Activated T-cell treated with anti-CD3 and anti-CD28 coated beads, Interleukin-2, amount 50 U/mL, for 48 hours (primary cell): ENCODE measurements at regions not wholly inside any gene's neighbourhood (a gene's known extent, or its start where the extent isn't known, plus 50 kb on each side); places are given as distances from the start of the nearest gene placed in this dataset.

Experiments used
- DNase-seq, 2 experiments: peaks; one replicate each; pipeline ENCODE4 v3.0.0-alpha.2; 2020

- DNase-seq: no peak
These were observed 81.4 kb upstream of the BACE2 start for GRCh38 chr21:41086569-41086968.

- no peak for DNase-seq
These were observed 77.0 kb upstream of the BACE2 start for GRCh38 chr21:41090981-41091380.

GRCh38 chr21:41091616-41092015 lies 76.3 kb upstream of the BACE2 start:
- DNase-seq: no peak

GRCh38 chr21:41092312-41092711 lies 75.6 kb upstream of the BACE2 start:
- DNase-seq: no peak

GRCh38 chr21:41095983-41096382 lies 72.0 kb upstream of the BACE2 start:
- DNase-seq: no peak

- no peak for DNase-seq
These were observed 69.9 kb upstream of the BACE2 start for GRCh38 chr21:41098076-41098475.

- DNase-seq: no peak
These were observed 69.4 kb upstream of the BACE2 start for GRCh38 chr21:41098481-41099042.

- DNase-seq: no peak
These were observed 67.0 kb upstream of the BACE2 start for GRCh38 chr21:41100826-41101550.

GRCh38 chr21:41102281-41102680 lies 65.7 kb upstream of the BACE2 start:
- DNase-seq: no peak

- no peak for DNase-seq
These were observed 60.4 kb upstream of the BACE2 start for GRCh38 chr21:41107602-41108001.

GRCh38 chr21:41108668-41109585 lies 59.0 kb upstream of the BACE2 start:
- no peak for DNase-seq

- no peak for DNase-seq
These were observed 57.8 kb upstream of the BACE2 start for GRCh38 chr21:41110161-41110560.

- DNase-seq: no peak
These were observed 57.3 kb upstream of the BACE2 start for GRCh38 chr21:41110664-41111063.

GRCh38 chr21:41111681-41112080 lies 56.3 kb upstream of the BACE2 start:
- DNase-seq: no peak

GRCh38 chr21:41112740-41113692 lies 54.9 kb upstream of the BACE2 start:
- peak in 1 of 2 experiments; percentile 17 for DNase-seq

- no peak for DNase-seq
These were observed 52.1 kb upstream of the BACE2 start for GRCh38 chr21:41115851-41116250.
